Tibial nerve (tissue), 4 donors: ENCODE measurements at regions not wholly inside any gene's neighbourhood (a gene's known extent, or its start where the extent isn't known, plus 50 kb on each side); places are given as distances from the start of the nearest gene placed in this dataset.

ENCODE experiments used
- EP300 ChIP-seq, 2 donors: sonication (generic); formaldehyde crosslinking; IDR thresholded peaks; one replicate each; pipeline ENCODE4 v1.6.1; 2017; ENCODE audit warnings: antibody characterized with exemption in 2 of 2, mild to moderate bottlenecking in 1 of 2
- POLR2A ChIP-seq, 2 donors: fragments of 450-650 bp; IDR thresholded peaks; one replicate each; pipeline ENCODE4 v1.6.1; 2017; ENCODE audit warnings: antibody characterized with exemption in 2 of 2, mild to moderate bottlenecking in 2 of 2, moderate library complexity in 2 of 2
- TF ChIP-seq, protein P1 (sequence below), 5 experiments: fragments of 200-600 bp in 3 of 5; fragments of 450-650 bp in 2 of 5; sonication (generic) in 3 of 5; IDR thresholded peaks; one replicate each; pipeline ENCODE4 v1.5.1; 2016 to 2019; ENCODE audit warnings: antibody characterized with exemption in 5 of 5, mild to moderate bottlenecking in 3 of 5, moderate library complexity in 2 of 5

DNA sequence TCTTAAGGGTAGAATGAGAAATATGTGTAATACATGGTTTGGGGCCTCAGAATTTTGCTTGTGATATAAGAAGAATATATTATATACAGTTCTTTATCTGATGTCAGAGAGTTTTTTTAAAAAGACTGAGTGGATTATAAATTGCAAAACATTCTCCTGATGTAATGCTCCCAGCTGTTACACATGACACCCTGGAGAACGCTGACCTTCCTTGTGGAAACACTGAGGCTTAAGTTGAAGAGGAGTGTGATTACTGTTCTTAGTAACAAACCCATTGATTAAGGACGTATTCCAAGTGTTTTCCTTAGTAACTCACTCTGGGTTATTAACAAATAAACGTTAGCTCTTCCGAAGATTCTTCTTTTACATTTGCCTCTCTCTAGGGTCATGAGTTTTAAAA, 1069.3 kb upstream of the CNTNAP5 start:
- TF ChIP-seq, protein P1, sequence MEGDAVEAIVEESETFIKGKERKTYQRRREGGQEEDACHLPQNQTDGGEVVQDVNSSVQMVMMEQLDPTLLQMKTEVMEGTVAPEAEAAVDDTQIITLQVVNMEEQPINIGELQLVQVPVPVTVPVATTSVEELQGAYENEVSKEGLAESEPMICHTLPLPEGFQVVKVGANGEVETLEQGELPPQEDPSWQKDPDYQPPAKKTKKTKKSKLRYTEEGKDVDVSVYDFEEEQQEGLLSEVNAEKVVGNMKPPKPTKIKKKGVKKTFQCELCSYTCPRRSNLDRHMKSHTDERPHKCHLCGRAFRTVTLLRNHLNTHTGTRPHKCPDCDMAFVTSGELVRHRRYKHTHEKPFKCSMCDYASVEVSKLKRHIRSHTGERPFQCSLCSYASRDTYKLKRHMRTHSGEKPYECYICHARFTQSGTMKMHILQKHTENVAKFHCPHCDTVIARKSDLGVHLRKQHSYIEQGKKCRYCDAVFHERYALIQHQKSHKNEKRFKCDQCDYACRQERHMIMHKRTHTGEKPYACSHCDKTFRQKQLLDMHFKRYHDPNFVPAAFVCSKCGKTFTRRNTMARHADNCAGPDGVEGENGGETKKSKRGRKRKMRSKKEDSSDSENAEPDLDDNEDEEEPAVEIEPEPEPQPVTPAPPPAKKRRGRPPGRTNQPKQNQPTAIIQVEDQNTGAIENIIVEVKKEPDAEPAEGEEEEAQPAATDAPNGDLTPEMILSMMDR (IDR thresholded peaks at IDR 0.05), result no peak
- TF ChIP-seq POLR2A (IDR thresholded peaks at IDR 0.05) (no peak), EP300 (IDR thresholded peaks at IDR 0.05) (no peak)
